ENCODE measurements at regions not wholly inside any gene's neighbourhood (a gene's known extent, or its start where the extent isn't known, plus 50 kb on each side); places are given as distances from the start of the nearest gene placed in this dataset.
A peak's percentile ranks its signal among the peaks of the same experiment; 100 is the strongest.

DNA sequence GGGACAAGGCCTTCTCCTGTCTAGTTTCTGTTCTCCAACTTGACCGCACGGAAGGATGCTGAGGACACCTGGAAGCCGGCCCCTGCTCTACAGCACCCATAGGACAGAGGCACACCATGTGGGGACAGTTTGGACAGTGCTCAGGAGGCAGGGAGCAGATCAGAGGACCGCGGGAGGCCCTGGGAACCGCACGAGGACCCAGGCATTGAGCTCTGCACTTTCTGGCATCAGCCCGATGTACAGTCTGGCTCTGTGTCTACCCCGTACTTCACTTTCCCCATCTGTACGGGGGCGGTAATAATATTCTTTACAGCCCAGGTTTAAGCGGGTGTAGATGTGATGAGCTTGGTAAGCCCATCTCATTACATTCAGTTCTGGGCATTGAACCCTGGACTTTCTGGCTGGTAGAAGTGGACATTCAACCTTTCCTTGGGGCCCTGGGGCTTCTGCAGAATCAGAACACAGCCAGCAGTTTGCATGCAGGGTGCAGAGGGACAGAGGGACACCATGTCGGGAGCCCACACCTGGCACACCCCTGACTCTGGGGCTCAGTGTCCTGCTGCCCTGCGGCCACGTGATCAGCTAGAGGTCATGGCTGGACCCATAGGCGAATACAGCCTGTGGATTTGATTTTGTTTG, 258.7 kb downstream of the SEC14L1 start:
- no peak for DNase-seq

DNA sequence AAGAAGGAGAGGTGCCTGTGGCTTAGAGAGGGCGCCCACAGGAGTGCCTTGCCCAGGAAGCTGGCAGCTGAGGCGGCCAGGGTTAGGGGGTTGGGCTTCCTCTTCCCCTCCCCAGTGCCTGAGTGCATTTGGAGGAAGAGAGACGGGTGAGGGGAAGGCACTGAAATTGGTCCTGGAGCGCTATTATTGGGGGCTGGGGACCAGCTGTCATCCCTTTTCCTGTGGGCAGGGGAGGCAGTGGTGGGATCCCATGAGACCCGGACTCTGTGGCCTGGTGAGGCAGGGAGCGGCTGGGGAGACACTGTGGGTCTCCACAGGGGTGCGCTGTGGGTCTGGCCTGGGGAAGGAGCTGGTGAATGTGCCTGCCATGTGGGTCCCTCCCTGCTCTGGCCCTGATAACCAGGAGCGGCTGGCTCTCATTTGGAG, 259.7 kb downstream of the SEC14L1 start:
- DNase-seq = peak; percentile 77 to 78

DNA sequence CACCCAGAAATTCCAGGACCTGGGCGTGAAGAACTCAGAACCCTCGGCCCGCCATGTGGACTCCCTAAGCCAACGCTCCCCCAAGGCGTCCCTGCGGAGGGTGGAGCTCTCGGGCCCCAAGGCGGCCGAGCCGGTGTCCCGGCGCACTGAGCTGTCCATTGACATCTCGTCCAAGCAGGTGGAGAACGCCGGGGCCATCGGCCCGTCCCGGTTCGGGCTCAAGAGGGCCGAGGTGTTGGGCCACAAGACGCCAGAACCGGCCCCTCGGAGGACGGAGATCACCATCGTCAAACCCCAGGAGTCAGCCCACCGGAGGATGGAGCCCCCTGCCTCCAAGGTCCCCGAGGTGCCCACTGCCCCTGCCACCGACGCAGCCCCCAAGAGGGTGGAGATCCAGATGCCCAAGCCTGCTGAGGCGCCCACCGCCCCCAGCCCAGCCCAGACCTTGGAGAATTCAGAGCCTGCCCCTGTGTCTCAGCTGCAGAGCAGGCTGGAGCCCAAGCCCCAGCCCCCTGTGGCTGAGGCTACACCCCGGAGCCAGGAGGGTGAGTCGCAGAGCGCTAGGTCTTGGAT, 261.5 kb downstream of the SEC14L1 start:
- no peak for DNase-seq

DNA sequence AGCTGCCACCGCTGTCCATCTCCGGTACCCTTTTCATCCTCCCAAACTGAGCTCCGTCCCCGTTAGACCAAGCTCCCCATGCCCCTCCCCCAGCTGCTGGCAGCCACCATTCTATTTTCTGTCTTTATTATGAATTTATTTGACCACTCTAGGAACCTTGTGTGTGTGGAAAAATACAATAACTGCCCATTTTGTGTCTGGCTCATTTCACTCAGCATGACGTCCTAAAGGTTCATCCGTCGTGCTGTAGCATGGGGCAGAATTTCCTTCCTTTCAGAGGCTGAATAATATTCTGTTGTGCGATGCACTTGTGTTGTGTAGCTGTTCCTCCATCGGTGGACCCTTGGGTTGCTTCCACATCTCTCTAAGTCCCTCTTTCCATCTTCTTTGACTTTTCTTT, 263.1 kb downstream of the SEC14L1 start:
- DNase-seq = no peak

DNA sequence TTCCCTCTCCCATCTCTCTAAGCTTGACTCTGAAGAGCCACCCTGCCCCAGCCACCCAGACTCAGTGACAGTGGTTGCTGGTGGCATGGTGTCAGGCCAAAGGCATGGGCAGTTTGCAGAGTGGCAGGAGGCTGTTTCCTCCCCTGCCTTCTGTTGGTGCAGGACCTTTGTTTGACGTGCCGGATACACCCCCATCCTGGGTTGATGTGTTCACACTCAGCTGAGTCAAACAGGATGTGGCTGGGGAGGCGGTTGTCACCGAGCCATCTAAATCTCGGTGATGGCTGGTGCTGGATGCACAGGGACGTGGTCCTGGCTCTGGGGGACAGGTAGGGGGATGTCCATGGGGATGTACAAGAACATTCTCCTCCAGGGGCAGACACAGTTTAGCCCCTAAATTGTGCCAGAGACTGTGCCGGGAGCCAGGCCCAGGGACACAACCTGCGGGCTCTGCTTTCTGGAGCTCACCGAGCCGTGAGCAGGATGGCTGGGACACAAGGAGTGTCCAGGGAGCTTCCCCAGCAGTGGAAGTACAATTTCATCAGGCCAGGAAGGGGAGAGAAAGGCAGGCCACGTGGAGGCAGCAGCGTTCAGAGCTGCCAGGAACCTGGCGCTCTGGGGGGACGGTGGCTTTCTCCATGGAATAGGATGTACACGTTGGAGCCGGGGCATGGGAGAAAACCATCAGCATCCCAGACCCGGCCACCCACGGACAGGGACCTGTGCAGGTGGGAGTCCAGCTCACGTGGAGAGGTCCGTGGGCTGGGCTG, 264.2 kb downstream of the SEC14L1 start:
- DNase-seq = peak; percentile 79 to 82

DNA sequence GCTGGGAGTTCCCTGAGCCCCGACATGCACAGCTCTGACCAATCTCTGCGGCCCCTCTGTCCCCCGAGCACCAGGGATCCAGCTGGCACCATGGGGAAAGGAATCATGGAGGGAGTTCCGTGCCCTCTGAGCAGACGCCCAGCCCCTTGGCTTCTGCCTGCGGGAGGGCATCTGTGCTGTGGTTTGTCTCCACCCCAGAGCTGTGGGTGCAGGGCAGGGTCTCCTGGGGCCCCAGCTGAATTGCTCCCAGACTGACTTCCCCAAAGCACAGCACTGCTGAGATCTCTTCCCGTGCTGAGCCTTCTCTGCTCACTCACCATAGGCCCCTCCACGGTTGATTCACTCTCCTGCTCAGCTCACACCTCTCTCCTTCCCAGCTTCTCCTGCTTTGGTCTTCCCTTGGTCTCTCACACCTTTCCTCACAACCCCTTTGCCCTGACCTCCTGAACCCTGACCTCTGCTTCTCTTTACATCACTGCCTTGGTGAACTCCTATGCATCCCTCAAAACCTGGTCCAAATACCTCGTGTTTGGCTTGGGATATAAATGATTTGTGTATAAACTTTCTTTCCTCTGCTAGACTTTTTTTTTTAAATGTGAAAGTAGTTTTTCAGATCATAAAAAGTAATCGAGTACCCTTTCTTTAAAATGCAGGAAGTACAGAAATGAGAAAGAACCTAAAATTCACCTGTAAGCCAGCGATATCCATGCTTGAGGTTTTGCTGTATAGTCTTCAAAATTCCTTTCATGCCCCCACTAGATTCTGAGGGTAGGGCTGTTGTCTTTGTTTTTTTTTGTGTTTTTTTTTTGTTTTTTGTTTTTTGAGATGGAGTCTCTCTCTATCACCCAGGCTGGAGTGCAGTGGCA, 265.3 kb downstream of the SEC14L1 start:
- peak in 1 of 2 donors; percentile 53 for DNase-seq

DNA sequence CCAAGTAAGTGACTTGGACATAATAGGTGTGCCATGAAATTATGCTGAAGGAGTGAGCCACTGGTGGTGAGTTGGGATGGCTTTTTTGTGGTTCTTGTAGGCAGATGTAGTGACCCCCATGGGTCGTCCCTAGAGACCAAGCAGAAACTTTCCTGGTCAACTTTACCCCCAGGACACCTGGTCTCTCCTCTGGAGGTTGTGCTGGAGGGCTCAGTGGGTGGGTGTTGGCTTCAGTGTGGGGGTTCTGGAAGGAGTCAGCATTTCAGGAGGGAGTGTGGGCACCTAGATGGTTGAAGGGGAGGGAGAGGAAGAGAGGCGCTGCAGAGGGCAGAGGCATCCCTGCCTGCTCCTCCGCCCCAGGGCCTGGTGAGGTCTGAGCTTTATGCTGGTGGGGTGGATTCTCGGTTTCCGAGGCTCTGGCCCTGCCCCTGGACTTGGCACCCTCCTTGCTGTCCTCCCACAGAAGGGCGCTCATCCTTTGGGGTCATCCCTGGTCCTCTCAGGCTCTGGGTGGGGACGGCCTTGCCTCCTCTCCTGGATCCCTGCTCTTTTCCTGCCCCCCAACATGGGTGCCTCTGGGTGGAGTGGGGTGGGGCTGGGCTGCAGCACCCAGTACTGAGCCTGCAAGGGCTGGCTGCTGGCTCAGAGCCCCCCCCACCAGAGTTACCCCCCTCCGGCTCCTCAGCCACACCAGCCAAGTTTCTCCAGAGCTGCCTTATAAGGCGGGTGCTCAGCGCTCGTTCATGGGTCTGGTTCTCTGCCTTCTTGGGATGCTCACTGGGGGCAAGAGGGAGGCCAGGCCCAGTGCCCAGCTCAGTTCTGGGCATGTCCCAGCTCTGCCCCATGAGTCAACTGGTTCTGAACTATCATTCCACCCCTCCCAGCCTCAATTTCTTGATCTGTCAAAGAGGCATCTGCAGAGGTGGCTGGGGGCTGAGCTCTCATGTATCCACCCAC, 266.8 kb downstream of the SEC14L1 start:
- no peak for DNase-seq

DNA sequence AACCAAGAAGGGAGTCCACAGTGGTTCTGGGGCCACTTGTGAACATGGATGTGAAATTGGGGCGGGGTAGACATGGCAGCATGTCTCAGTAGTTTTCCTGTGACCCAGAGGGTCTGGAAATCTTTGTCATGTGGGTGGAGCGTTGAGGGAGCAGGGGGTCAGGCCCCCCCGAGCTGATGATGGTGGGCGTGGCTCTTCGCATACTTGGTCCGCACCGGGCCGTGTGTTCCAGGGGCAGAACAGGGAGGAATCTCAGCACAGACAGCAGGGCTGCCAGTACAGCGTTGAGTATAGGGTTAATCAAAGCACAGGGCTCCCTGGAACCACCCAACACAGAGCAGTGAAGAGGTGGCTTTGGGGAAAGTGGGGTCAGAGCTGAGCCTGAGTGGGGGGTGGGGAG, 267.5 kb downstream of the SEC14L1 start:
- DNase-seq = no peak

DNA sequence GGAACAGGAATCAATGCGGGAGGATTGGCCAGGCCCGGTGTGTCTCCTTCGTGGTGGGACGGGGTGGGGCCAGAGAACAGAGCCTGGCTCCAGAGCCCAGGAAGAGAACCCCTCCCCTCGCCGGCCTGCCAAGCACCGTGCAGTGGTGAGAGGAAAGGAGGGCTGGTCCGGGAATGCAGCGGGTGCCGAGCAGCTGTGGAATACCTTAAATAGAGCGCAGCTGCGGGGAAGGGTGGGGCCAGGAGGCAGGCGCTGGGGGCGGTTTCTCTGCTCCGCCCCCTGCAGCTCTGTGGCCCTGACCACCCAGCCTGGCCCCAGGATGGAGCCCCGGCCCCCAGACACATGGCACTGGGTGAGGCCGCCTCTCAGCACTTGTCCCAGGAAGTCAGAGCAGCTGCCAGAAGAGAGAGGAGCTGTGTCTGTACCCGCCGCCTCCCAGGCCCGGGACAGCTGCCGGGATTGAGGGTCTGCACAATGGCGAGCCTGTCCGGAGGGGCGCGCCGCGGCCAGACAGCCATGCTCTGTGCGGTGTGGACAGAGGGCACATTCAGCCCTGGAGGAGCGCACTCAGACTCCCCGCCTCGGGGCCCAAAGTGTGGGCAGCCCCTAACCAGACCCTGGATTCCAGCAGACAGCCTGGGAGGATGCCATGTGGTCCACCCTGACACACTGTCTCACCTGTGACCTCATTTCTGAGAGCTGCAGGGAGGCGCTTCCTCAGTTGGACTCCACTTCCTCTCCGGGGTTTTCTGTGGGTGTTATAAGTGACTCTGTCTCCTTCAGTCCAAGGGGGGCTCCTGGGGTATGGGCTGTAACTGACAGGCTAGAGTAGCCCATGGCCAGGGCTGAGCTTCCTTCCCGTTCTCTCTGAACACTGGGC, 268.8 kb downstream of the SEC14L1 start:
- peak; percentile 43 to 64 for DNase-seq

DNA sequence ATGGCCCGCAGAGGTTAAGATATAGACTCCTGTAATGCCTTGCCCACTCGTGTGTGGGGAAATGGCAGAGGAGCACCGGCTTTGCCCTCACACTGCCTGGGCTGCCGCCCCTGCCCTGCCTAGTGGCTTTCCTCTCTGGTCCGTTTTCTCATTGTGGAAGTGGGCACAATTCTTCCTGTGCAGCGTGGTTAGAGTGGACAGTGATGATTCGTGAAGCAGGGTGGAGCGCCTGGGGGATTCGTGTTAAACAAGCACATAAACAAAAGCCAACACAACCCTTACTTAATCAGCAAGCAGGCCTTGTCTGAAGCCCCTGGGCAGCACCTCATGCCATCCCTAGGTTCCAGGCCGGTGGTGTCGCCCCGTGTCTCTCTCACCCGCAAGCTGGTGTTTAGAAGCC, 269.7 kb downstream of the SEC14L1 start:
- no peak for DNase-seq

DNA sequence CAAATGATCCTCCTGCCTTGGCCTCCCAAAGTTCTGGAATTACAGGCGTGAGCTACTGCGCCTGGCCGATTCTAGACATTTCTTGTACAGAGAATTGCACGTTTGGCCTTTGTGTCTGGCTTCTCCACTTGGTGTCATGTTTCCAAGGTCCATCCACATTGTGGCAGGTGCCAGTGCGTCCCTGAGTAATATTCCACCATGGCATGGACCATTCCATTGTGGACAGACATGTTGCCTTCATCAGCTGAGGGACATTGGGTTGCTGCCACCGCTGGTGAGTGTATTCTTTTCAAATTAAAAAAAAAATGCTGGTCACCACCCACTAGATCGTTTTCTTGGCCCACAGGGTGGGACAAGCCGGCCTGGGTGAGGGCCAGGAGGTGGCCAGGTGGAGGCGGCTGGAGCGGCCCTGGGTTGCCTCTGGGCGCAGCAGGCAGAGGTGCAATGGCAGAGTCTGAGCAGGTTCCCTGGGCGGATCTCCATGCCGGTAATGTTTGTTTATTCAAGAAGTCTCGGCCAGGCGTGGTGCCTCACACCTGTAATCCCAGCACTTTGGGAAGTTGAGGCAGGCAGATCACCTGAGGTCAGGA, 274.1 kb downstream of the SEC14L1 start:
- no peak for DNase-seq

DNA sequence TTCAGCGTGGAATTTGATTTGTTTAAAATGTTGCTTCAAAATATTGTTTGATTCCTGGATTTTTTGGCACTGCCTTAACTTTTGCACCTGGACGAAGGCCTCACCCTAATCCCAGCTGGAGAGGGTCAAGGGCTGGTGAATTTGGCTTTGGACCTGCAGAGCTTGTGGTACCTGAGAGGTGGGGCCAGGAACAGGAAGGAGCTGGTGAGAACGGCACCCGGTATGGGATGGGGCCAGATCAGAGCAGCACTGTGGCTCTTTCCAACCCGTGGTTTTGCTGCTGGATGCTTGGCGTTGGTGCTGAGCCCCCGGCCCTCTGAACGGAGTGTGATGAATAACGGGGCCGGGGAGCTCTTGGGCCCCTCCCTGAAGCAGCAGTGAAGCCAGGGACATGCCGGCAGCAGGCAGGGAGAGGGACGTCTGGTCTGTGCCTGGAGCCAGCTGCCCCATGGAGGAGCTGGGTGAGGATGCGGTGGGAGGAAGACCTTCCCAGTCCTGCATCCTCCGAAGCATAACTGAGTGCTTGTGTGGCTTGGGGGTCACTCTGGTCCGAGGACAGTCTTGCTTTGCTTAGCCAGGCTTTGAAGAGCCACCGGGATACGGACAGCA, 275.4 kb downstream of the SEC14L1 start:
- no peak for DNase-seq

DNA sequence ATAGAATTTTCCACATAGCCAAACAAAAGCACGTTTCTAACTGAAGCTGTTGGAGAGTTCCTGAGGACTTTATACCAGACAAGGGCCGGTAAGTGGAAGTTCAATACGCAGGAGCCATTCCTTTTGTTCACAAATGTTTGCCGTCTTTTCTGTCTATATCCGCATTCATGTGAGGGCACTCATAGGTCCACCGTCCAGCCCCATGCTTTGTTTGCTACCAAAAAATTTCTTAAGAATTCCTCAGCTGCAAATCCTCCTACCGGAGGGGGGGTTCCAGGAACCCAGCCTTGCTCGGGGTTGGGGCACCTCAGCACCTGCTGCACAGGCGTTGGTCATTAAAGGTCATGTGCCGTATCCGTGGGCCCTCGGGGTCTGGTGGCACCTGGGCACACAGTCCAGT, 276.8 kb downstream of the SEC14L1 start:
- DNase-seq = no peak

DNA sequence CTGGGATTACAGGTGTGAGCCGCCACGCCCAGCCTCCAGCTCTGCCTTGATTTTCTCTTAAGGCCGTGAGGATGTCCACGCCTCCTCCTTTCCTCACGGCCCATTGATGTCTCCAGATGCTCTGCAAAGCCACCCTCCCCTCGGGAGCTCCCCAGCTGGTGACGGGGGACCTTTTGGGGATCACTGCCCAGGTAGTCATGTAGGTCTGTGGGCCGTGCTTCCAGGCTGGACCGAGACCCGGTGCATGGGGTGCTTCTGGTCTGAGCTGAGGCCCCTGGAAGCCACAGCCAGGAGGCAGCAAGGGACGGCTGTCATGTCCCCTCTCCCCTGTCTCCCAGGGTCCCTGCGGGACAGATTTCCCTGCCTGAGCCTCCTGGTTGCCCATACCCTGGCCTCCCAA, 277.8 kb downstream of the SEC14L1 start:
- no peak for DNase-seq

DNA sequence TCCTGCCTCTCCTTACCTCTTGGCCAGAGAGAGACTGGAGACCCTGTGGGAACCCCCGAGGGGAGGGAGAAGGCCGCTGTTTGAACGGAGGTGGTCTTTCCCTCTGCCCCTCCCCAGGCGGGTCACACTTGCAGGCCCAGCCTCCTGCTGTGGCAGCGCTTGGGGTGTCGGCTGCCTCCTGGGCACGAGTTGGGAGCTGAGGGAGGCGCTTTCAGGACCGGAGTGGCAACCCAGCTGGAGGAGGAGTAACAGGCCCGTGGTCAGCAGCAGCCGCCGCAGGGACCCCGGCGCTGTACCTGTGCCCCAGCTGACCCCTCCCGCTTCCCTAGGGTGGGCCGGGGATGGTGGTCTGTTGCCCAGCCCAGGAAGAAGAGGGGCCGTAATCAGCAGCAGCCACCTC, 278.3 kb downstream of the SEC14L1 start:
- no peak for DNase-seq

DNA sequence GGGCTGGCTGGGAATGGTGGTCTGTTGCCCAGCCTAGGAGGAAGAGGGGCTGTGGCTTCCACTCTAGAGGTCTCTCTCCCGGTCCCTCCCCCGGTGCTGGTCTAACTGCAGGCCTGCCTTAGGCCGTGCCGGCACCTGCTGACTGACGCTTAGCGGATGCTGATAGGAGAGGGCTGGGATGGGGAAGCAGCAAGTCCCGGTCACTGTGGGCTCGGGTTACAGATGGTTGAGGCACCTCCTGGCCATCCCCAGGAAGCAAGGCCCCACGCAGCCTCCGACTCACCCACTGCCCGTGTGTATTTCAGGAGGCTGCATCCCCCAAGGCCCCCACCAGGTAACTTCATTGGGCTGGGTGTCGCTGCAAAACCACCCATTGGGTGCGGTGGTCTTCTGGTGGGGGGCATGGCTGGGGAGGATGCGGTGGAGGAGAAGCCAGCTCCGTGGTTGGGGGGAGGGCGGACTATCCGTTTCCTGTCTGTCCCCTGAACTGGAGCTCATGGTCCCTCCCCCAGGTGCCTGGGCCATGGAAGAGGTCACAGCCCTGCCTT, 278.9 kb downstream of the SEC14L1 start:
- DNase-seq = no peak

DNA sequence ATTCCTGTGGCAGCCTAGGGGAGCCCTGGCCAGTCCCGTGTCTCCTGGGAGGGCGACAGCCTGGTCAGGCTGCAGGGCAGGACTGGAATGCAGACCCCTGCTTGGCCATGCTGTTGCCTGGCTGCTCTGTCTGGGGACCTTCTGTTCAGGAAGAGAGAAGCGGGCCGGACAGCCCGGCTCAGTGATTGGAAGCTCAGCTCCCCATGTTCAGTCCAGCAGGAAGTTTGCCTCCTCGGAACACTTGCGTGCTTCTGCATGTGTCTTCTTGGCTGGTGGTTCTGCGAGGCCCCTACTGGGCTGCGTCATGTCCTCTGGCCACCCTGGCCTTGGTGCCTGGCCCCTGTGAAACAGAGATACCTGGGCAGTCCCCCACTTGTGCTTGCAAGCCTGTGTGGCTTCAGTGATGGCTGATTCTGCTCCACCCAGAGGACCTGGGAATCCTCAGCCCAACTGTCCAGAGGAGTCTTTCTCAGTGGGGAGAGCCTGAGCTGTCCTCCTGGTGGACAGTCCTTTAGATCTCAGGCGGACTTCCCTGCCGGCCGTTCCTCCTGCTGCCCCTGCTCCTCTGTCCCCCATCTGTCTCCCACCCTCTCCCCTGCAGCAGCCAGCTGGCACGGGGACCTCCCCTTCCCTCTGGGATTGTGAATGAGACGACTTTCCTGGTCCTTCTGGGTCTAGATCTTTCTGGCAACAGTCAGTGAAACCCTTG, 279.5 kb downstream of the SEC14L1 start:
- no peak for DNase-seq

DNA sequence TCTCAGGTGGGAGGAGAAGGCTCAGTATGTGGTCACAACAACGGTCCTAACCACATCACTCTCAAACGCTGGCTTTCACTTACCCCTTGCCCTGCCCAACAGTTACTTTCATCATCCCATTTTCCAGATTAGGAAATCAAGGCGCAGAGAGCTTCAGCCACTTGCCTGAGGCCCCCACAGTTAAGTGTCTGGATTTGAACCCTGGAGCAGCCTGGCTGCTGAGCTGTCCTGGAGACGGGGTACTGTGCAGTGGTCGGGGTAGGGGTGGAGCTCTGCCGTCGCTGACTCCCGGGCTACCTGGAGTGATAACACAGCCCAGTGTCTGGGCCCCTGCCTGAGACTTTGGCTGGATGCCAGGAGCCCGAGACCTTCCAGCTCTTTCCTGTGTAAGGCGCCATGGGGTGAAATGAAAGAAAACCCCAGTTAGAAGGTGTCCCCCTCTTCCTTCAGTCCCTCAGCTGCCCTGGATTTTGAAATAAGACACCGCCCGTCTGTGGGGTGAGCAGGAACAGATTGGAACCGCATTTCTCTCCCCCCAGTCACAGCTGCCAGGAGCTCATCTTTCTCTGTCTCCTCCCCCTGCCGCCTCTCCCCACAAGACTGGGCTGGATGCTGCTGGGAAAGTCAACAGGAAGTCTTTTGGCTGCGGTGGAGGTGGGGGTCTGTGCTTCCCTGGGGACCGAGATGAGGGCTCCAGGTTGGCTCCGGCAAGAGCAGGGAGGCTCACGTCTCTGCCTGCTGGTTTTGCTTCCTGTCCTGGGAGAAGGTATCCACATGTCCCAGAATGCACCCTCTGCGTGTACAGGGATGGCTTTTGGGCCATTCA, 280.2 kb downstream of the SEC14L1 start:
- peak; percentile 42 to 59 for DNase-seq

Data from CD4-positive, alpha-beta T cell treated with Interleukin-1 beta for 1 hour (primary cell).